ENCODE measurements at regions not wholly inside any gene's neighbourhood (a gene's known extent, or its start where the extent isn't known, plus 50 kb on each side); places are given as distances from the start of the nearest gene placed in this dataset.

DNA sequence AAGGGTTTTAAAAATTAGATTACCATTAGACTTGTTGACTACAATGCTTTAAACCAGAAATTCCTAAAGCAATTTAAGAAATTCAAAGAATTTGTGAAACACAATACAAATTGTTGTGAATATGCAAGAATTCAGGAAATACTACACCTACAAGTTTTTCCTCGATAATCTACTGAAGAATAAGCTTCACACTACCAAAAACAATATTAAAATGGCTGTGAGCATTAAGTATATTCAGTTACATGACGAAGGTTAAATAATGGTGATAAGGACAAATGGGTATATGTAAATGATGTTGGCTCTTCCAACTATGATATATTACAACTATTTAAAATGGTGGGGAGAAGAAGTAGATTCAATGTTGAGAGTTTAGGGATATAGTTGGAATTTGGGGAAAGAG, 111.1 kb upstream of the HTR2C start (continued):
- TF ChIP-seq ZNF841 (CRISPR knock-in tag; IDR thresholded peaks at IDR 0.05; ENCODE audit: borderline replicate concordance), result no peak
- no peak for TF ChIP-seq U2AF1 (optimal IDR thresholded peaks at IDR 0.05; ENCODE audit: low read depth, low read length)
- no peak for TF ChIP-seq RBFOX2 (IDR thresholded peaks at IDR 0.05; ENCODE audit: low read depth, low read length)
- no peak for TF ChIP-seq FIP1L1 (IDR thresholded peaks at IDR 0.05; ENCODE audit: borderline replicate concordance, insufficient read depth, low read depth, low read length)
- TF ChIP-seq HMG20A (CRISPR knock-in tag; IDR thresholded peaks at IDR 0.05; ENCODE audit: borderline replicate concordance), result no peak

GRCh38 chrX:114500622-114501021, 83.3 kb upstream of the HTR2C start:
- CTCF ChIA-PET (ENCODE audit: low intra/inter-chr PET ratio, low total read pairs), result no interaction called here
- intact Hi-C loops (cut with micrococcal nuclease; ENCODE audit: unreplicated experiment), result no loop called here
- BruUV-seq (replicated peaks), result no TSS peak
- Histone ChIP-seq H3K27ac (ENCODE audit: extremely low read length, insufficient read depth, low read length) (no peak overlapping the region), H3K79me2 (ENCODE audit: insufficient read depth, low read length) (no peaks in the 10 kb centered on the region), H3K27me3 (ENCODE audit: control insufficient read depth in 1 of 2, insufficient read depth in 2 of 2, low read length in 2 of 2) (no peaks in the 10 kb centered on the region), H3K4me3 (replicated peaks in 1 of 3; ENCODE audit: insufficient read depth in 1 of 3, low read depth in 2 of 3, low read length in 3 of 3) (no peak overlapping the region), H3K9me3 (ENCODE audit: low read length) (no peaks in the 10 kb centered on the region), H4K20me1 (ENCODE audit: insufficient read depth, low read length) (no peaks in the 10 kb centered on the region), H3K36me3 (replicated peaks in 1 of 2; ENCODE audit: control insufficient read depth in 1 of 2, insufficient read depth in 2 of 2, low read length in 2 of 2) (no peaks in the 10 kb centered on the region), H2AFZ (ENCODE audit: low read length) (no peak overlapping the region), H3K9ac (ENCODE audit: insufficient read depth, low read depth, low read length) (no peak overlapping the region), H3K4me1 (ENCODE audit: insufficient read depth, low read length) (no peaks in the 10 kb centered on the region), H3K4me2 (ENCODE audit: low read depth, low read length) (no peak overlapping the region)
- DNase-seq (ENCODE audit: low spot score), result no peak
- WGBS (ENCODE audit: low lambda C conversion rate), result 13% methylated on average over 1 of the region's 1 CpG
- in situ Hi-C loops (cut with HindIII; ENCODE audit: extremely low pct_ligation_motif_present, low pct_unique_long_range_greater_than_20kb), result no loop called here
- no peak for FAIRE-seq
- no peak for ATAC-seq
- POLR2A ChIA-PET, result no interaction called here
- TF ChIP-seq XBP1 (CRISPR knock-in tag; IDR thresholded peaks at IDR 0.05), result no peak
- no peak for TF ChIP-seq ZSCAN20 (CRISPR knock-in tag; IDR thresholded peaks at IDR 0.05; ENCODE audit: borderline replicate concordance)
- TF ChIP-seq ZNF564 (CRISPR knock-in tag; IDR thresholded peaks at IDR 0.05), result no peak
- no peak for TF ChIP-seq HOXD1 (CRISPR knock-in tag; IDR thresholded peaks at IDR 0.05)
- no peak for TF ChIP-seq PAF1 (CRISPR knock-in tag; IDR thresholded peaks at IDR 0.05)
- no peak for TF ChIP-seq ZNF557 (CRISPR knock-in tag; IDR thresholded peaks at IDR 0.05)
- no peak for TF ChIP-seq AGO1 (IDR thresholded peaks at IDR 0.05; ENCODE audit: low read depth, low read length, poor library complexity, severe bottlenecking)
- TF ChIP-seq ZBTB46 (CRISPR knock-in tag; IDR thresholded peaks at IDR 0.05; ENCODE audit: borderline replicate concordance), result no peak
- TF ChIP-seq ISX (CRISPR knock-in tag; conservative IDR thresholded peaks at IDR 0.05), result no peak
- TF ChIP-seq, protein P1, sequence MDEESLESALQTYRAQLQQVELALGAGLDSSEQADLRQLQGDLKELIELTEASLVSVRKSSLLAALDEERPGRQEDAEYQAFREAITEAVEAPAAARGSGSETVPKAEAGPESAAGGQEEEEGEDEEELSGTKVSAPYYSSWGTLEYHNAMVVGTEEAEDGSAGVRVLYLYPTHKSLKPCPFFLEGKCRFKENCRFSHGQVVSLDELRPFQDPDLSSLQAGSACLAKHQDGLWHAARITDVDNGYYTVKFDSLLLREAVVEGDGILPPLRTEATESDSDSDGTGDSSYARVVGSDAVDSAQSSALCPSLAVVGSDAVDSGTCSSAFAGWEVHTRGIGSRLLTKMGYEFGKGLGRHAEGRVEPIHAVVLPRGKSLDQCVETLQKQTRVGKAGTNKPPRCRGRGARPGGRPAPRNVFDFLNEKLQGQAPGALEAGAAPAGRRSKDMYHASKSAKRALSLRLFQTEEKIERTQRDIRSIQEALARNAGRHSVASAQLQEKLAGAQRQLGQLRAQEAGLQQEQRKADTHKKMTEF (CRISPR knock-in tag; IDR thresholded peaks at IDR 0.05), result no peak
- TF ChIP-seq ZFP41 (CRISPR knock-in tag; IDR thresholded peaks at IDR 0.05; ENCODE audit: borderline replicate concordance), result no peak
- no peak for TF ChIP-seq ARID3A (IDR thresholded peaks at IDR 0.05; ENCODE audit: low read depth, low read length)
- no peak for TF ChIP-seq ZNF124 (CRISPR knock-in tag; IDR thresholded peaks at IDR 0.05)
- no peak for TF ChIP-seq RXRA (CRISPR knock-in tag; IDR thresholded peaks at IDR 0.05)
- no peak for TF ChIP-seq JARID2 (CRISPR knock-in tag; IDR thresholded peaks at IDR 0.05; ENCODE audit: insufficient replicate concordance)
- no peak for TF ChIP-seq MTA1 (CRISPR knock-in tag; IDR thresholded peaks at IDR 0.05; ENCODE audit: borderline replicate concordance)
- no peak for TF ChIP-seq ZNF383 (CRISPR knock-in tag; IDR thresholded peaks at IDR 0.05; ENCODE audit: borderline replicate concordance)

All from HepG2 (cell line).